HCT116 (cell line): ENCODE measurements at regions not wholly inside any gene's neighbourhood (a gene's known extent, or its start where the extent isn't known, plus 50 kb on each side); places are given as distances from the start of the nearest gene placed in this dataset.

Experiments used
- ATAC-seq: fragments of 200-7000 bp; cut with Tn5 transposase; 2 replicates; pipeline ENCODE4 v1.9.1; 2020; ENCODE audit warnings: mild to moderate bottlenecking, moderate library complexity
- BruUV-seq: library from RNA; stranded (reverse); fragments of 400-500 nt; replicated peaks from 2 replicates; lab custom pipeline; 2021; lab: Mats Ljungman, UMichigan
- CTCF ChIA-PET: fragments of 300-600 bp; sonication (Branson Sonifier 250); formaldehyde crosslinking; loops from one replicate; lab custom pipeline; 2021; ENCODE audit warnings: antibody characterized with exemption; lab: Charles Lee
- POLR2A ChIA-PET: fragments of 300-600, 350-600 bp; sonication (Branson Sonifier 250); formaldehyde crosslinking; loops from one replicate; lab custom pipeline; 2021; ENCODE audit warnings: antibody characterized with exemption; lab: Charles Lee
- RAD21 ChIA-PET, 2 experiments: fragments of 300-600 bp; sonication (Branson Sonifier 250); formaldehyde crosslinking; loops; one replicate each; lab custom pipeline; 2023; ENCODE audit warnings: low total read pairs in 2 of 2; ENCODE audit not compliant: uncharacterized antibody in 2 of 2, unreplicated experiment in 2 of 2, low non-redundant PET in 1 of 2; lab: Charles Lee
- DNase-seq: peaks from one replicate; pipeline ENCODE4 v3.0.0-alpha.2; 2010; ENCODE audit warnings: low read depth, low spot score
- H2AFZ ChIP-seq: fragments of 200-600 bp; shearing (Covaris generic), sonication (generic); 2 replicates; pipeline ENCODE4 v1.6.1; 2017; ENCODE audit warnings: low read depth, mixed run types, mixed read lengths, antibody characterized with exemption, low read length; ENCODE audit not compliant: poor library complexity, severe bottlenecking
- H3K27ac ChIP-seq: 2 replicates; pipeline ENCODE4 v1.5.1; 2012; ENCODE audit warnings: low read depth, low read length
- H3K27me3 ChIP-seq: fragments of 200-600 bp; sonication (generic); 2 replicates; pipeline ENCODE4 v1.6.1; 2016; ENCODE audit warnings: mixed run types, low read length, mixed read lengths; ENCODE audit not compliant: insufficient read depth
- H3K36me3 ChIP-seq, 2 experiments: fragments of 200-500 bp in 1 of 2; fragments of 200-600 bp in 1 of 2; sonication (Bioruptor generic) in 1 of 2; sonication (generic) in 1 of 2; 2 replicates each; pipeline versions ENCODE4 v1.5.1 to v1.6.1; 2014 to 2016; ENCODE audit warnings: low read length in 2 of 2, inconsistent platforms in 1 of 2, mixed read lengths in 1 of 2, mixed run types in 1 of 2; ENCODE audit not compliant: insufficient read depth in 2 of 2, control insufficient read depth in 1 of 2
- H3K4me1 ChIP-seq, 2 experiments: fragments of 200-600 bp in 1 of 2; sonication (generic) in 1 of 2; 2 replicates each; pipeline versions ENCODE4 v1.5.1 to v1.6.1; 2012 to 2017; ENCODE audit warnings: low read length in 2 of 2, inconsistent platforms in 1 of 2, mild to moderate bottlenecking in 1 of 2, mixed read lengths in 1 of 2, mixed run types in 1 of 2, moderate library complexity in 1 of 2; ENCODE audit not compliant: insufficient read depth in 2 of 2, control insufficient read depth in 1 of 2
- H3K4me2 ChIP-seq: fragments of 200-600 bp; sonication (generic); 2 replicates; pipeline ENCODE4 v1.6.1; 2017; ENCODE audit warnings: mixed run types, low read length, mixed read lengths
- H3K4me3 ChIP-seq, 2 experiments: fragments of 200-600 bp in 1 of 2; sonication (generic) in 1 of 2; replicated peaks in 1 of 2; 2 replicates each; pipeline ENCODE4 v1.5.1; 2011 to 2016; ENCODE audit warnings: low read length in 2 of 2, control low read depth in 1 of 2, low read depth in 1 of 2, mild to moderate bottlenecking in 1 of 2, mixed read lengths in 1 of 2, mixed run types in 1 of 2
- H3K79me2 ChIP-seq: fragments of 200-600 bp; sonication (generic); 2 replicates; pipeline ENCODE4 v1.6.1; 2017; ENCODE audit warnings: mild to moderate bottlenecking, mixed run types, low read length, moderate library complexity, mixed read lengths; ENCODE audit not compliant: insufficient read depth
- H3K9ac ChIP-seq: fragments of 200-600 bp; sonication (generic); 2 replicates; pipeline ENCODE4 v1.6.1; 2016; ENCODE audit warnings: low read length, mixed read lengths
- H3K9me2 ChIP-seq: fragments of 200-600 bp; sonication (generic), shearing (Covaris generic); 2 replicates; pipeline ENCODE4 v1.6.1; 2017; ENCODE audit warnings: mixed run types, mild to moderate bottlenecking, moderate library complexity; ENCODE audit not compliant: insufficient read depth
- H3K9me3 ChIP-seq, 2 experiments: fragments of 200-500 bp in 1 of 2; fragments of 200-600 bp in 1 of 2; sonication (Bioruptor generic) in 1 of 2; sonication (generic) in 1 of 2; 2 replicates each; pipeline ENCODE4 v1.6.1; 2014 to 2017; ENCODE audit warnings: low read length in 2 of 2, mixed read lengths in 2 of 2, inconsistent platforms in 1 of 2, low read depth in 1 of 2, mild to moderate bottlenecking in 1 of 2, mixed run types in 1 of 2, moderate library complexity in 1 of 2; ENCODE audit not compliant: control insufficient read depth in 1 of 2, insufficient read depth in 1 of 2
- H4K20me1 ChIP-seq: fragments of 200-600 bp; sonication (generic), shearing (Covaris generic); 2 replicates; pipeline ENCODE4 v1.6.1; 2017; ENCODE audit warnings: mixed run types, mild to moderate bottlenecking, moderate library complexity; ENCODE audit not compliant: insufficient read depth
- ATF3 ChIP-seq: IDR thresholded peaks from 2 replicates; pipeline ENCODE4 v1.6.1; 2012
- CBX3 ChIP-seq: IDR thresholded peaks from 2 replicates; pipeline ENCODE4 v1.6.1; 2012; ENCODE audit warnings: low read depth
- CEBPB ChIP-seq: IDR thresholded peaks from 2 replicates; pipeline ENCODE4 v1.6.1; 2012; ENCODE audit warnings: low read depth
- CTCF ChIP-seq, 3 experiments: fragments of 200-600 bp in 1 of 3; sonication (generic) in 1 of 3; IDR thresholded peaks in 2 of 3; conservative IDR thresholded peaks in 1 of 3; 2 replicates each; pipeline ENCODE4 v1.5.1; 2012 to 2017; ENCODE audit warnings: low read depth in 2 of 3, low read length in 2 of 3, antibody characterized with exemption in 1 of 3, borderline replicate concordance in 1 of 3, control low read depth in 1 of 3, mild to moderate bottlenecking in 1 of 3, mixed read lengths in 1 of 3, mixed run types in 1 of 3, moderate library complexity in 1 of 3; ENCODE audit not compliant: insufficient read depth in 1 of 3
- EGR1 ChIP-seq: IDR thresholded peaks from 2 replicates; pipeline ENCODE4 v1.6.1; 2012; ENCODE audit warnings: low read depth
- ELF1 ChIP-seq: IDR thresholded peaks from 2 replicates; pipeline ENCODE4 v1.6.1; 2012; ENCODE audit warnings: low read depth, borderline replicate concordance
- EZH2 ChIP-seq: fragments of 200-600 bp; sonication (generic); IDR thresholded peaks from 2 replicates; pipeline ENCODE4 v1.6.1; 2017; ENCODE audit warnings: antibody characterized with exemption, mixed run types
- EZH2phosphoT487 ChIP-seq: fragments of 200-600 bp; IDR thresholded peaks from 2 replicates; pipeline ENCODE4 v1.6.1; 2018; ENCODE audit warnings: antibody characterized with exemption, borderline replicate concordance
- FOSL1 ChIP-seq: IDR thresholded peaks from 2 replicates; pipeline ENCODE4 v1.6.1; 2012; ENCODE audit warnings: low read depth
- MAX ChIP-seq: IDR thresholded peaks from 2 replicates; pipeline ENCODE4 v1.6.1; 2012
- POLR2A ChIP-seq: IDR thresholded peaks from 2 replicates; pipeline ENCODE4 v1.7.0; 2011; ENCODE audit warnings: borderline replicate concordance; ENCODE audit not compliant: insufficient read depth, insufficient read length; ENCODE audit errors: extremely low read depth
- POLR2AphosphoS5 ChIP-seq: IDR thresholded peaks from 2 replicates; pipeline ENCODE4 v1.6.1; 2011; ENCODE audit warnings: mild to moderate bottlenecking, low read depth, low read length, moderate library complexity
- RAD21 ChIP-seq: IDR thresholded peaks from 2 replicates; pipeline ENCODE4 v1.6.1; 2012; ENCODE audit warnings: low read depth, mild to moderate bottlenecking
- REST ChIP-seq: IDR thresholded peaks from 2 replicates; pipeline ENCODE4 v1.6.1; 2012; ENCODE audit warnings: low read depth
- SP1 ChIP-seq: IDR thresholded peaks from 2 replicates; pipeline ENCODE4 v1.6.1; 2012; ENCODE audit warnings: low read depth
- SRF ChIP-seq: IDR thresholded peaks from 2 replicates; pipeline ENCODE4 v1.6.1; 2012; ENCODE audit warnings: low read depth
- TCF7L2 ChIP-seq: IDR thresholded peaks from 2 replicates; pipeline ENCODE4 v1.7.0; 2011; ENCODE audit warnings: borderline replicate concordance, inconsistent platforms; ENCODE audit not compliant: insufficient read depth, insufficient read length; ENCODE audit errors: extremely low read depth
- ZBTB33 ChIP-seq: IDR thresholded peaks from 2 replicates; pipeline ENCODE4 v1.6.1; 2011; ENCODE audit warnings: mild to moderate bottlenecking, low read length, moderate library complexity; ENCODE audit not compliant: insufficient replicate concordance; ENCODE audit errors: extremely low read depth
- ZFX ChIP-seq: fragments of 450-650 bp; IDR thresholded peaks from 2 replicates; pipeline ENCODE4 v1.6.1; 2017
- ZNF274 ChIP-seq: fragments of 200-500 bp; sonication (Bioruptor generic); IDR thresholded peaks from 2 replicates; pipeline ENCODE4 v1.6.1; 2014; ENCODE audit warnings: mild to moderate bottlenecking, low read depth, low read length, inconsistent platforms
- intact Hi-C: fragments of 100-400 bp; cut with micrococcal nuclease; formaldehyde crosslinking; loops from 2 replicates; pipeline ENCODE4 v1.10.0; 2022

GRCh38 chr11:12060385-12060985 is 49.9 kb upstream of the MICAL2 start:
- TF ChIP-seq TCF7L2 (no peak), EGR1 (no peak), POLR2A (no peak), MAX (no peak), FOSL1 (no peak), EZH2 (no peak), RAD21 (no peak), ZNF274 (no peak), REST (no peak), SRF (no peak), POLR2AphosphoS5 (no peak), ELF1 (no peak), CEBPB (no peak), ZFX (no peak), ATF3 (no peak), EZH2phosphoT487 (no peak), CBX3 (no peak), ZBTB33 (no peak), CTCF (IDR thresholded peaks at IDR 0.05 in 2 of 3, conservative IDR thresholded peaks at IDR 0.05 in 1 of 3; ENCODE audit: borderline replicate concordance in 1 of 3, insufficient read depth in 1 of 3, low read depth in 2 of 3, low read length in 2 of 3) (no peak), SP1 (no peak)
- ChIA-PET CTCF (interaction anchor here (1.0 kb wide), 1 partner anchor 13 kb away, joined by 3 read pairs; no protein-coding TSS in a partner anchor), RAD21 (no interaction called here), POLR2A (no interaction called here)
- Histone ChIP-seq H3K9me3 (no peaks in the 10 kb centered on the region), H3K4me1 (peaks cover 5 to 14% of the 10 kb centered on the region in 2 experiments), H4K20me1 (no peaks in the 10 kb centered on the region), H3K27ac (no peak overlapping the region), H3K4me3 (no peak overlapping the region), H2AFZ (no peak overlapping the region), H3K79me2 (no peaks in the 10 kb centered on the region), H3K9ac (no peak overlapping the region), H3K27me3 (no peaks in the 10 kb centered on the region), H3K9me2 (no peaks in the 10 kb centered on the region), H3K4me2 (no peak overlapping the region), H3K36me3 (no peaks in the 10 kb centered on the region)
- no TSS peak for BruUV-seq
- intact Hi-C loops: no loop called here
- ATAC-seq (no peak), DNase-seq (no peak)
